ENCODE measurements at regions not wholly inside any gene's neighbourhood (a gene's known extent, or its start where the extent isn't known, plus 50 kb on each side); places are given as distances from the start of the nearest gene placed in this dataset.

GRCh38 chr13:58085274-58085673 is 453.7 kb downstream of the PCDH17 start:
- ChIA-PET POLR2A (no interaction called here), CTCF (ENCODE audit: low intra/inter-chr PET ratio, low total read pairs) (no interaction called here)
- Histone ChIP-seq H3K27ac (ENCODE audit: extremely low read length, insufficient read depth, low read length) (no peak overlapping the region), H3K4me1 (ENCODE audit: insufficient read depth, low read length) (no peaks in the 10 kb centered on the region), H4K20me1 (ENCODE audit: insufficient read depth, low read length) (no peaks in the 10 kb centered on the region), H3K9me3 (ENCODE audit: low read length) (peaks cover 76% of the 10 kb centered on the region), H3K36me3 (replicated peaks in 1 of 2; ENCODE audit: control insufficient read depth in 1 of 2, insufficient read depth in 2 of 2, low read length in 2 of 2) (no peaks in the 10 kb centered on the region), H3K27me3 (ENCODE audit: control insufficient read depth in 1 of 2, insufficient read depth in 2 of 2, low read length in 2 of 2) (no peaks in the 10 kb centered on the region), H3K4me2 (ENCODE audit: low read depth, low read length) (no peak overlapping the region), H2AFZ (ENCODE audit: low read length) (no peak overlapping the region), H3K79me2 (ENCODE audit: insufficient read depth, low read length) (no peaks in the 10 kb centered on the region), H3K9ac (ENCODE audit: insufficient read depth, low read depth, low read length) (no peak overlapping the region), H3K4me3 (replicated peaks in 1 of 3; ENCODE audit: insufficient read depth in 1 of 3, low read depth in 2 of 3, low read length in 3 of 3) (no peak overlapping the region)
- FAIRE-seq, result no peak
- no peak for ATAC-seq
- in situ Hi-C loops (cut with HindIII; ENCODE audit: extremely low pct_ligation_motif_present, low pct_unique_long_range_greater_than_20kb) (no loop called here), intact Hi-C loops (cut with micrococcal nuclease; ENCODE audit: unreplicated experiment) (no loop called here)
- no TSS peak for BruUV-seq (replicated peaks)
- WGBS (ENCODE audit: low lambda C conversion rate), result 3% methylated on average over 2 of the region's 2 CpGs
- DNase-seq (ENCODE audit: low spot score), result no peak
- TF ChIP-seq CC2D1A (CRISPR knock-in tag; IDR thresholded peaks at IDR 0.05) (no peak), TOPORS (CRISPR knock-in tag; IDR thresholded peaks at IDR 0.05) (no peak), AGO2 (optimal IDR thresholded peaks at IDR 0.05; ENCODE audit: low read depth, low read length) (no peak), MTA1 (CRISPR knock-in tag; IDR thresholded peaks at IDR 0.05; ENCODE audit: borderline replicate concordance) (no peak), PCBP1 (IDR thresholded peaks at IDR 0.05; ENCODE audit: borderline replicate concordance, low read depth, low read length) (no peak), KLF9 (CRISPR knock-in tag; IDR thresholded peaks at IDR 0.05; ENCODE audit: low read depth) (no peak), KAT7 (CRISPR knock-in tag; IDR thresholded peaks at IDR 0.05; ENCODE audit: borderline replicate concordance) (no peak), EP300 (IDR thresholded peaks at IDR 0.05; ENCODE audit: low read depth in 2 of 2, low read length in 2 of 2) (no peak), EP300 (CRISPR knock-in tag; IDR thresholded peaks at IDR 0.05; ENCODE audit: borderline replicate concordance) (no peak), KDM2A (CRISPR knock-in tag; IDR thresholded peaks at IDR 0.05; ENCODE audit: borderline replicate concordance, low read depth) (no peak), REST (IDR thresholded peaks at IDR 0.05; ENCODE audit: borderline replicate concordance in 1 of 2, low read depth in 1 of 2, low read length in 2 of 2) (no peak), RXRB (CRISPR knock-in tag; IDR thresholded peaks at IDR 0.05; ENCODE audit: borderline replicate concordance) (no peak), RBFOX2 (IDR thresholded peaks at IDR 0.05; ENCODE audit: low read depth, low read length) (no peak), SRY (CRISPR knock-in tag; IDR thresholded peaks at IDR 0.05) (no peak), ZNF761 (CRISPR knock-in tag; conservative IDR thresholded peaks at IDR 0.05) (no peak), ZNF20 (CRISPR knock-in tag; IDR thresholded peaks at IDR 0.05) (no peak), ZNF577 (CRISPR knock-in tag; IDR thresholded peaks at IDR 0.05; ENCODE audit: borderline replicate concordance, low read depth) (no peak)
- TF ChIP-seq, protein P1, sequence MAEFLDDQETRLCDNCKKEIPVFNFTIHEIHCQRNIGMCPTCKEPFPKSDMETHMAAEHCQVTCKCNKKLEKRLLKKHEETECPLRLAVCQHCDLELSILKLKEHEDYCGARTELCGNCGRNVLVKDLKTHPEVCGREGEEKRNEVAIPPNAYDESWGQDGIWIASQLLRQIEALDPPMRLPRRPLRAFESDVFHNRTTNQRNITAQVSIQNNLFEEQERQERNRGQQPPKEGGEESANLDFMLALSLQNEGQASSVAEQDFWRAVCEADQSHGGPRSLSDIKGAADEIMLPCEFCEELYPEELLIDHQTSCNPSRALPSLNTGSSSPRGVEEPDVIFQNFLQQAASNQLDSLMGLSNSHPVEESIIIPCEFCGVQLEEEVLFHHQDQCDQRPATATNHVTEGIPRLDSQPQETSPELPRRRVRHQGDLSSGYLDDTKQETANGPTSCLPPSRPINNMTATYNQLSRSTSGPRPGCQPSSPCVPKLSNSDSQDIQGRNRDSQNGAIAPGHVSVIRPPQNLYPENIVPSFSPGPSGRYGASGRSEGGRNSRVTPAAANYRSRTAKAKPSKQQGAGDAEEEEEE (CRISPR knock-in tag; IDR thresholded peaks at IDR 0.05; ENCODE audit: borderline replicate concordance), result no peak

Data from HepG2 (cell line).